ENCODE measurements at regions not wholly inside any gene's neighbourhood (a gene's known extent, or its start where the extent isn't known, plus 50 kb on each side); places are given as distances from the start of the nearest gene placed in this dataset.
"Not testable (repeated sequence)": the region's sequence is repeated elsewhere in the genome, so short reads cannot be mapped to it uniquely, and the experiment has no call there.

- Histone ChIP-seq H4K20me1 (ENCODE audit: insufficient read depth) (no peaks in the 10 kb centered on the region), H3K27me3 (ENCODE audit: insufficient read depth) (no peaks in the 10 kb centered on the region), H3K4me3 (ENCODE audit: low read depth in 2 of 2, low read length in 1 of 2) (no peak overlapping the region), H2AFZ (ENCODE audit: low read depth) (no peak overlapping the region), H3K9ac (no peak overlapping the region), H3K27ac (ENCODE audit: low read depth in 2 of 2, low read length in 1 of 2) (no peak overlapping the region), H3K4me2 (no peak overlapping the region), H3K4me1 (ENCODE audit: control insufficient read depth in 1 of 2, insufficient read depth in 2 of 2, low read depth in 1 of 2, low read length in 1 of 2) (no peaks in the 10 kb centered on the region; a peak in 1 of 4 replicates), H3K79me2 (ENCODE audit: insufficient read depth) (no peaks in the 10 kb centered on the region), H3K36me3 (replicated peaks in 1 of 2; ENCODE audit: control insufficient read depth in 1 of 2, insufficient read depth in 2 of 2, low read length in 1 of 2) (no peaks in the 10 kb centered on the region), H3K9me3 (no peaks in the 10 kb centered on the region), H3F3A (replicated peaks; ENCODE audit: insufficient read depth) (no peaks in the 10 kb centered on the region), H3K9me2 (no peaks in the 10 kb centered on the region)
- no peak for DNase-seq
- ChIA-PET CTCF (no interaction called here), POLR2A (no interaction called here)
- WGBS (ENCODE audit: low lambda C conversion rate) = 40% methylated on average over 3 of the region's 3 CpGs
- TF ChIP-seq RCOR1 (IDR thresholded peaks at IDR 0.05; ENCODE audit: low read length) (no peak), USF1 (IDR thresholded peaks at IDR 0.05; ENCODE audit: borderline replicate concordance, low read depth) (no peak), FOXM1 (IDR thresholded peaks at IDR 0.05; ENCODE audit: low read depth) (no peak), IRF3 (IDR thresholded peaks at IDR 0.05; ENCODE audit: low read depth, low read length) (no peak), CTCF (IDR thresholded peaks at IDR 0.05) (no peak), MAX (IDR thresholded peaks at IDR 0.05; ENCODE audit: low read depth) (no peak), POLR2AphosphoS5 (IDR thresholded peaks at IDR 0.05; ENCODE audit: low read depth, low read length) (no peak), RXRA (IDR thresholded peaks at IDR 0.05; ENCODE audit: borderline replicate concordance, low read depth) (no peak), ELF1 (IDR thresholded peaks at IDR 0.05) (no peak), YY1 (IDR thresholded peaks at IDR 0.05; ENCODE audit: low read depth) (no peak)
These were observed 336.7 kb downstream of the FAM170A start for GRCh38 chr5:119966028-119966427.

GRCh38 chr5:119968690-119969089 lies 339.3 kb downstream of the FAM170A start:
- POLR2A ChIA-PET = no interaction called here
- H4K20me1 ChIP-seq (ENCODE audit: insufficient read depth) = no peaks in the 10 kb centered on the region
- H2AFZ ChIP-seq (ENCODE audit: low read depth) = no peak overlapping the region
- no peak for TF ChIP-seq FOXJ3 (CRISPR knock-in tag; IDR thresholded peaks at IDR 0.05)
- no peak for TF ChIP-seq FOXM1 (IDR thresholded peaks at IDR 0.05; ENCODE audit: low read depth)
- TF ChIP-seq SIN3A (IDR thresholded peaks at IDR 0.05; ENCODE audit: borderline replicate concordance, low read depth, low read length) = no peak
- no peak for TF ChIP-seq RAD21 (IDR thresholded peaks at IDR 0.05; ENCODE audit: low read length)
- no peak for TF ChIP-seq RCOR1 (IDR thresholded peaks at IDR 0.05; ENCODE audit: low read length)
- TF ChIP-seq ELF1 (IDR thresholded peaks at IDR 0.05) = no peak
- TF ChIP-seq CHD2 (IDR thresholded peaks at IDR 0.05; ENCODE audit: low read length, partially characterized antibody) = no peak
- no peak for TF ChIP-seq FOSL2 (IDR thresholded peaks at IDR 0.05; ENCODE audit: borderline replicate concordance, low read depth)
- H3K9ac ChIP-seq = no peak overlapping the region
- H3K9me2 ChIP-seq = no peaks in the 10 kb centered on the region
- CTCF ChIA-PET = no interaction called here
- H3K4me1 ChIP-seq (ENCODE audit: control insufficient read depth in 1 of 2, insufficient read depth in 2 of 2, low read depth in 1 of 2, low read length in 1 of 2) = no peaks in the 10 kb centered on the region; a peak in 1 of 4 replicates
- no peak overlapping the region for H3K4me3 ChIP-seq (ENCODE audit: low read depth in 2 of 2, low read length in 1 of 2)
- DNase-seq = no peak
- no peaks in the 10 kb centered on the region for H3K27me3 ChIP-seq (ENCODE audit: insufficient read depth)
- no peaks in the 10 kb centered on the region for H3F3A ChIP-seq (replicated peaks; ENCODE audit: insufficient read depth)
- no peaks in the 10 kb centered on the region for H3K36me3 ChIP-seq (replicated peaks in 1 of 2; ENCODE audit: control insufficient read depth in 1 of 2, insufficient read depth in 2 of 2, low read length in 1 of 2)
- H3K9me3 ChIP-seq = no peaks in the 10 kb centered on the region
- H3K79me2 ChIP-seq (ENCODE audit: insufficient read depth) = no peaks in the 10 kb centered on the region
- no peak overlapping the region for H3K4me2 ChIP-seq
- no peak overlapping the region for H3K27ac ChIP-seq (ENCODE audit: low read depth in 2 of 2, low read length in 1 of 2)
- WGBS (ENCODE audit: low lambda C conversion rate) = 46% methylated on average over 2 of the region's 2 CpGs

GRCh38 chr5:119987077-119987476 lies 357.7 kb downstream of the FAM170A start:
- POLR2A ChIA-PET; H4K20me1 ChIP-seq (ENCODE audit: insufficient read depth); H3K79me2 ChIP-seq (ENCODE audit: insufficient read depth); H3K9ac ChIP-seq; H2AFZ ChIP-seq (ENCODE audit: low read depth); H3K4me1 ChIP-seq (ENCODE audit: control insufficient read depth in 1 of 2, insufficient read depth in 2 of 2, low read depth in 1 of 2, low read length in 1 of 2); H3F3A ChIP-seq (replicated peaks; ENCODE audit: insufficient read depth); DNase-seq; H3K36me3 ChIP-seq (replicated peaks in 1 of 2; ENCODE audit: control insufficient read depth in 1 of 2, insufficient read depth in 2 of 2, low read length in 1 of 2); H3K27me3 ChIP-seq (ENCODE audit: insufficient read depth); CTCF ChIA-PET; H3K4me2 ChIP-seq; H3K9me2 ChIP-seq; H3K9me3 ChIP-seq; H3K4me3 ChIP-seq (ENCODE audit: low read depth in 2 of 2, low read length in 1 of 2); H3K27ac ChIP-seq (ENCODE audit: low read depth in 2 of 2, low read length in 1 of 2): not testable (repeated sequence)
- 64% methylated on average over 7 of the region's 7 CpGs for WGBS (ENCODE audit: low lambda C conversion rate)
